Liver (tissue), 8 donors: ENCODE measurements at regions not wholly inside any gene's neighbourhood (a gene's known extent, or its start where the extent isn't known, plus 50 kb on each side); places are given as distances from the start of the nearest gene placed in this dataset.
"Not testable (repeated sequence)": the region's sequence is repeated elsewhere in the genome, so short reads cannot be mapped to it uniquely, and the experiment has no call there.

ENCODE experiments used
- DNase-seq: peaks from one replicate; pipeline ENCODE4 v3.0.0-alpha.2; 2017; ENCODE audit warnings: low spot score
- H3K27ac ChIP-seq, 2 donors: one replicate each; pipeline ENCODE4 v1.7.0; 2013; ENCODE audit warnings: inconsistent platforms in 2 of 2, low read length in 2 of 2, control low read depth in 1 of 2, low read depth in 1 of 2, mild to moderate bottlenecking in 1 of 2
- H3K27me3 ChIP-seq, 4 donors: one replicate each; pipeline versions ENCODE4 v1.6.1 to v1.7.0; 2013; ENCODE audit warnings: low read length in 3 of 4, inconsistent platforms in 1 of 4, mild to moderate bottlenecking in 1 of 4, moderate library complexity in 1 of 4; ENCODE audit not compliant: control insufficient read depth in 4 of 4, insufficient read depth in 4 of 4
- H3K36me3 ChIP-seq, 4 donors: one replicate each; pipeline versions ENCODE4 v1.6.1 to v1.7.0; 2013; ENCODE audit warnings: low read length in 3 of 4, mild to moderate bottlenecking in 3 of 4, low read depth in 1 of 4, moderate library complexity in 1 of 4; ENCODE audit not compliant: control insufficient read depth in 4 of 4, insufficient read depth in 3 of 4
- H3K4me1 ChIP-seq, 4 donors: one replicate each; pipeline versions ENCODE4 v1.6.1 to v1.7.0; 2013; ENCODE audit warnings: low read length in 3 of 4, mild to moderate bottlenecking in 3 of 4, moderate library complexity in 1 of 4; ENCODE audit not compliant: control insufficient read depth in 4 of 4, insufficient read depth in 4 of 4
- H3K4me3 ChIP-seq, 3 donors: one replicate each; pipeline versions ENCODE4 v1.6.1 to v1.7.0; 2013; ENCODE audit warnings: low read length in 3 of 3, control low read depth in 1 of 3, low read depth in 1 of 3, mild to moderate bottlenecking in 1 of 3
- H3K9ac ChIP-seq, 2 donors: one replicate each; pipeline ENCODE4 v1.7.0; 2013; ENCODE audit warnings: low read length in 2 of 2, mild to moderate bottlenecking in 2 of 2, moderate library complexity in 2 of 2, control low read depth in 1 of 2, low read depth in 1 of 2
- H3K9me3 ChIP-seq, 4 donors: one replicate each; pipeline versions ENCODE4 v1.6.1 to v1.7.0; 2013; ENCODE audit warnings: low read length in 3 of 4; ENCODE audit not compliant: control insufficient read depth in 4 of 4
- FOXA1 ChIP-seq: IDR thresholded peaks from 2 replicates; pipeline ENCODE4 v1.6.1; 2016; ENCODE audit warnings: antibody characterized with exemption
- FOXA2 ChIP-seq: IDR thresholded peaks from 2 replicates; pipeline ENCODE4 v1.6.1; 2016; ENCODE audit warnings: antibody characterized with exemption
- GABPA ChIP-seq, 2 donors: IDR thresholded peaks in 1 of 2; conservative IDR thresholded peaks in 1 of 2; 2 replicates each; pipeline ENCODE4 v1.6.1; 2016; ENCODE audit warnings: antibody characterized with exemption in 2 of 2, mild to moderate bottlenecking in 1 of 2, moderate library complexity in 1 of 2
- JUND ChIP-seq, 2 donors: IDR thresholded peaks; 2 replicates each; pipeline ENCODE4 v1.6.1; 2016; ENCODE audit warnings: antibody characterized with exemption in 2 of 2
- YY1 ChIP-seq: IDR thresholded peaks from 2 replicates; pipeline ENCODE4 v1.6.1; 2016; ENCODE audit warnings: antibody characterized with exemption, mild to moderate bottlenecking
- WGBS: extraction: QIAGEN DNeasy Blood & Tissue Kit; methylation state at CpG from one replicate; pipeline ENCODE4 v1.1.7; 2013; 5-methylcytosine and 5-hydroxymethylcytosine counted together
- TF ChIP-seq, protein P1 (sequence below): IDR thresholded peaks from 2 replicates; pipeline ENCODE4 v1.6.1; 2016; ENCODE audit warnings: antibody characterized with exemption, mild to moderate bottlenecking
- TF ChIP-seq, protein P2 (sequence below): IDR thresholded peaks from 2 replicates; pipeline ENCODE4 v1.6.1; 2016; ENCODE audit warnings: antibody characterized with exemption
- TF ChIP-seq, protein P3 (sequence below): fragments of 150-350 bp; IDR thresholded peaks from 2 replicates; pipeline ENCODE4 v1.5.1; 2017; ENCODE audit warnings: improper control_type of control experiment, low read depth, low read length; ENCODE audit not compliant: missing input control
- TF ChIP-seq, protein P4 (sequence below): IDR thresholded peaks from 2 replicates; pipeline ENCODE4 v1.6.1; 2016; ENCODE audit warnings: antibody characterized with exemption
- donor health status: healthy.
- donor health status: healthy.
- donor health status: healthy.
- donor health status: healthy.
- donor health status: healthy.

DNA sequence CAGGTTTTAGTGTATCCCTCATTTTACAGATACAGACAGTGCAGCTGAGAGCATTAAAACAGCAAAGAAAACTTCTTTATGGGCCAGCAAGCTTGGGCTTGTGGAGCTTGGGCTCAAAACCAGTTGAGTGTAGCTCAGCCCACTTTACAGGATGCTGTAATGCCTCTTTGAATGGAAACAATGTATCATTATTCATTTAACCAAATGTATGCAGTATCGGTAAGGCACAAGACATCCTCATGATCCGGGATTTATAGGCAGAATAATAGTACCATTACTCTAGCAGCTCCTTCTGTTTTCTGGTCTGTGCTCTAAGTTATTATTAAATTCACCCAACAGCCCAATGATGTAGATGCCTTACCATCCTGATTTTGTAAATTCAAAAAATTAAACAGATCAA, 575.1 kb upstream of the CDH7 start (continued):
- TF ChIP-seq, protein P1, sequence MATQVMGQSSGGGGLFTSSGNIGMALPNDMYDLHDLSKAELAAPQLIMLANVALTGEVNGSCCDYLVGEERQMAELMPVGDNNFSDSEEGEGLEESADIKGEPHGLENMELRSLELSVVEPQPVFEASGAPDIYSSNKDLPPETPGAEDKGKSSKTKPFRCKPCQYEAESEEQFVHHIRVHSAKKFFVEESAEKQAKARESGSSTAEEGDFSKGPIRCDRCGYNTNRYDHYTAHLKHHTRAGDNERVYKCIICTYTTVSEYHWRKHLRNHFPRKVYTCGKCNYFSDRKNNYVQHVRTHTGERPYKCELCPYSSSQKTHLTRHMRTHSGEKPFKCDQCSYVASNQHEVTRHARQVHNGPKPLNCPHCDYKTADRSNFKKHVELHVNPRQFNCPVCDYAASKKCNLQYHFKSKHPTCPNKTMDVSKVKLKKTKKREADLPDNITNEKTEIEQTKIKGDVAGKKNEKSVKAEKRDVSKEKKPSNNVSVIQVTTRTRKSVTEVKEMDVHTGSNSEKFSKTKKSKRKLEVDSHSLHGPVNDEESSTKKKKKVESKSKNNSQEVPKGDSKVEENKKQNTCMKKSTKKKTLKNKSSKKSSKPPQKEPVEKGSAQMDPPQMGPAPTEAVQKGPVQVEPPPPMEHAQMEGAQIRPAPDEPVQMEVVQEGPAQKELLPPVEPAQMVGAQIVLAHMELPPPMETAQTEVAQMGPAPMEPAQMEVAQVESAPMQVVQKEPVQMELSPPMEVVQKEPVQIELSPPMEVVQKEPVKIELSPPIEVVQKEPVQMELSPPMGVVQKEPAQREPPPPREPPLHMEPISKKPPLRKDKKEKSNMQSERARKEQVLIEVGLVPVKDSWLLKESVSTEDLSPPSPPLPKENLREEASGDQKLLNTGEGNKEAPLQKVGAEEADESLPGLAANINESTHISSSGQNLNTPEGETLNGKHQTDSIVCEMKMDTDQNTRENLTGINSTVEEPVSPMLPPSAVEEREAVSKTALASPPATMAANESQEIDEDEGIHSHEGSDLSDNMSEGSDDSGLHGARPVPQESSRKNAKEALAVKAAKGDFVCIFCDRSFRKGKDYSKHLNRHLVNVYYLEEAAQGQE: no peak
- no peak for TF ChIP-seq JUND (IDR thresholded peaks at IDR 0.05)
- TF ChIP-seq GABPA (IDR thresholded peaks at IDR 0.05 in 1 of 2, conservative IDR thresholded peaks at IDR 0.05 in 1 of 2): no peak

DNA sequence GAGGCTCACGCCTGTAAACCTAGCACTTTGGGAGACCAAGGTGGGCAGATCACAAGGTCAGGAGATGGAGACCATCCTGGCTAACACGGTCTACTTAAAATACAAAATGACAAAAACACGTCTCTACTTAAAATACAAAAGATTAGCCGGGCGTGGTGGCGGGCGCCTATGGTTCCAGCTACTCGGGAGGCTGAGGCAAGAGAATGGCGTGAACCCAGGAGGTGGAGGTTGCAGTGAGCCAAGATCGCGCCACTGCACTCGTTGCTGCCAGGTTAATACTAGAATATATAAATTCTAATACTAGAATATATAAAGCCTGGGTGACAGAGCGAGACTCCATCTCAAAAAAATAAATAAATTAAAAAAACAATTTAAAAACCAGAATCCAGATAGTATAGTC, 588.7 kb upstream of the CDH7 start:
- DNase-seq: not testable (repeated sequence)
- WGBS: 94% methylated on average over 13 of the region's 13 CpGs

DNA sequence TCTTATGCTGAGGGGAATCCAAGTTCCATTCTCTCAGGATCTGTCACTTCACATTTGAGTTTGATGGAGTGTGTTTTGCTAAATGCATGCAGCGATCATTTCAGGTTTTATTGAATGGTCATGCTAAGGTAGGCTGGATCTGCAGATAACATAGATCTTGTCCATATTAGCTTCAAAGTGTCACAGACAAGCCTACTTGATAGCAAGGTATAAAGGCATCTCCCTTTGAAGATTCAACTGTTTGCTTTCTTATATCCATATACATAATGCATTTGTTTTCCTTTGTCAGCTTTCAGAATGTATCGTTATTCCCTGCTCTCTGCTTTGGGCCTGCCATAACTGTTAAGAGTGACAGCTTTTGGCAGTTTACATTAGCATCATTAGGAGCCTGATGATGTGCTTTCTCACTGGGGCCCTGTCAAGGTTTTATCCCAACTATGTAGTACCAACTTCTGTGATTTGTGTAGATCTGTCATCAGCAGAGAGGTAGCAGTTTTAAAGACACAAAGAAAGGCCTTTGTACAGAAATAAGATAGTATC, 604.3 kb upstream of the CDH7 start:
- Histone ChIP-seq H3K4me1 (no peaks in the 10 kb centered on the region), H3K4me3 (no peak overlapping the region), H3K27ac (no peak overlapping the region), H3K9ac (no peak overlapping the region), H3K9me3 (no peaks in the 10 kb centered on the region), H3K36me3 (no peaks in the 10 kb centered on the region), H3K27me3 (no peaks in the 10 kb centered on the region)
- WGBS: 86% methylated on average over 2 of the region's 2 CpGs
- DNase-seq: no peak
- TF ChIP-seq FOXA2 (no peak), FOXA1 (no peak), YY1 (no peak)
- TF ChIP-seq, protein P2, sequence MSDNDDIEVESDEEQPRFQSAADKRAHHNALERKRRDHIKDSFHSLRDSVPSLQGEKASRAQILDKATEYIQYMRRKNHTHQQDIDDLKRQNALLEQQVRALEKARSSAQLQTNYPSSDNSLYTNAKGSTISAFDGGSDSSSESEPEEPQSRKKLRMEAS: no peak
- TF ChIP-seq, protein P3, sequence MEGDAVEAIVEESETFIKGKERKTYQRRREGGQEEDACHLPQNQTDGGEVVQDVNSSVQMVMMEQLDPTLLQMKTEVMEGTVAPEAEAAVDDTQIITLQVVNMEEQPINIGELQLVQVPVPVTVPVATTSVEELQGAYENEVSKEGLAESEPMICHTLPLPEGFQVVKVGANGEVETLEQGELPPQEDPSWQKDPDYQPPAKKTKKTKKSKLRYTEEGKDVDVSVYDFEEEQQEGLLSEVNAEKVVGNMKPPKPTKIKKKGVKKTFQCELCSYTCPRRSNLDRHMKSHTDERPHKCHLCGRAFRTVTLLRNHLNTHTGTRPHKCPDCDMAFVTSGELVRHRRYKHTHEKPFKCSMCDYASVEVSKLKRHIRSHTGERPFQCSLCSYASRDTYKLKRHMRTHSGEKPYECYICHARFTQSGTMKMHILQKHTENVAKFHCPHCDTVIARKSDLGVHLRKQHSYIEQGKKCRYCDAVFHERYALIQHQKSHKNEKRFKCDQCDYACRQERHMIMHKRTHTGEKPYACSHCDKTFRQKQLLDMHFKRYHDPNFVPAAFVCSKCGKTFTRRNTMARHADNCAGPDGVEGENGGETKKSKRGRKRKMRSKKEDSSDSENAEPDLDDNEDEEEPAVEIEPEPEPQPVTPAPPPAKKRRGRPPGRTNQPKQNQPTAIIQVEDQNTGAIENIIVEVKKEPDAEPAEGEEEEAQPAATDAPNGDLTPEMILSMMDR: no peak
- TF ChIP-seq, protein P1: no peak
- TF ChIP-seq, protein P4, sequence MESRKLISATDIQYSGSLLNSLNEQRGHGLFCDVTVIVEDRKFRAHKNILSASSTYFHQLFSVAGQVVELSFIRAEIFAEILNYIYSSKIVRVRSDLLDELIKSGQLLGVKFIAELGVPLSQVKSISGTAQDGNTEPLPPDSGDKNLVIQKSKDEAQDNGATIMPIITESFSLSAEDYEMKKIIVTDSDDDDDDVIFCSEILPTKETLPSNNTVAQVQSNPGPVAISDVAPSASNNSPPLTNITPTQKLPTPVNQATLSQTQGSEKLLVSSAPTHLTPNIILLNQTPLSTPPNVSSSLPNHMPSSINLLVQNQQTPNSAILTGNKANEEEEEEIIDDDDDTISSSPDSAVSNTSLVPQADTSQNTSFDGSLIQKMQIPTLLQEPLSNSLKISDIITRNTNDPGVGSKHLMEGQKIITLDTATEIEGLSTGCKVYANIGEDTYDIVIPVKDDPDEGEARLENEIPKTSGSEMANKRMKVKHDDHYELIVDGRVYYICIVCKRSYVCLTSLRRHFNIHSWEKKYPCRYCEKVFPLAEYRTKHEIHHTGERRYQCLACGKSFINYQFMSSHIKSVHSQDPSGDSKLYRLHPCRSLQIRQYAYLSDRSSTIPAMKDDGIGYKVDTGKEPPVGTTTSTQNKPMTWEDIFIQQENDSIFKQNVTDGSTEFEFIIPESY: no peak

More for the DNA sequence above, 588.7 kb upstream of the CDH7 start:
- H3K9me3 ChIP-seq, H3K4me1 ChIP-seq, H3K9ac ChIP-seq, H3K27ac ChIP-seq, H3K36me3 ChIP-seq, H3K4me3 ChIP-seq, H3K27me3 ChIP-seq: not testable (repeated sequence)
